HAP-1 (cell line): ENCODE measurements at regions not wholly inside any gene's neighbourhood (a gene's known extent, or its start where the extent isn't known, plus 50 kb on each side); places are given as distances from the start of the nearest gene placed in this dataset.

Experiments
- DNase-seq, 2 experiments: peaks; one replicate each; pipeline ENCODE4 v3.0.0-alpha.2; 2016 to 2020; ENCODE audit warnings: low spot score in 2 of 2
- H3K27me3 ChIP-seq: fragments of 250-450 bp; sonication (Bioruptor Pico); 2 replicates; pipeline ENCODE4 v1.5.1; 2020; ENCODE audit warnings: low read depth, mild to moderate bottlenecking, moderate library complexity
- H3K36me3 ChIP-seq: fragments of 250-450 bp; sonication (Bioruptor Pico); replicated peaks from 2 replicates; pipeline ENCODE4 v1.5.1; 2020; ENCODE audit warnings: mild to moderate bottlenecking
- H3K4me1 ChIP-seq: fragments of 250-450 bp; sonication (Bioruptor Pico); 2 replicates; pipeline ENCODE4 v1.5.1; 2020; ENCODE audit warnings: mild to moderate bottlenecking
- H3K4me3 ChIP-seq: fragments of 250-450 bp; sonication (Bioruptor Pico); 2 replicates; pipeline ENCODE4 v1.5.1; 2020; ENCODE audit warnings: mild to moderate bottlenecking, moderate library complexity
- H3K9me3 ChIP-seq: fragments of 250-450 bp; sonication (Bioruptor Pico); 2 replicates; pipeline ENCODE4 v1.5.1; 2020; ENCODE audit warnings: mild to moderate bottlenecking, moderate library complexity
- in situ Hi-C: fragments of 300-500 bp; cut with MboI; formaldehyde crosslinking; loops from 3 replicates; pipeline ENCODE4 v1.14.3; 2020; ENCODE audit warnings: low sequenced_read_pairs, inconsistent platforms, mixed read lengths

DNA sequence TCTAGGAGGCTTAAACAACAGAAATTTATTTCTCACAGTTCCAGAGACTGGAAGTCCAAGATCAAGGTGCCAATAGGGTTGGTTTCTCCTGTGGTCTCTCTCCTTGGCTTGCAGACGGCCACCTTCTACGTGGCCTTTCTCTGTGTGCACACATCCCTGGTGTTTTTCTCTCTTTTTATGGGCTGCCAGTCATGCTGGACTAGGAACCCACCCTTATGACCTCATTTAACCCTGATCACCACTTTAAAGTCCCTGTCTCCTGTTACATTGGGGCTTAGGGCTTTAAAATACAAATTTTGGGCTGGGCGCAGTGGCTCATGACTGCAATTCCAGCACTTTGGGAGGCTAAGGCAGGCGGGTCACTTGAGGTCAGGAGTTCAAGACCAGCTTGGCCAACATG is 157.1 kb downstream of the TLE1 start:
- H3K9me3 ChIP-seq, result no peaks in the 10 kb centered on the region
- in situ Hi-C loops, result no loop called here

DNA sequence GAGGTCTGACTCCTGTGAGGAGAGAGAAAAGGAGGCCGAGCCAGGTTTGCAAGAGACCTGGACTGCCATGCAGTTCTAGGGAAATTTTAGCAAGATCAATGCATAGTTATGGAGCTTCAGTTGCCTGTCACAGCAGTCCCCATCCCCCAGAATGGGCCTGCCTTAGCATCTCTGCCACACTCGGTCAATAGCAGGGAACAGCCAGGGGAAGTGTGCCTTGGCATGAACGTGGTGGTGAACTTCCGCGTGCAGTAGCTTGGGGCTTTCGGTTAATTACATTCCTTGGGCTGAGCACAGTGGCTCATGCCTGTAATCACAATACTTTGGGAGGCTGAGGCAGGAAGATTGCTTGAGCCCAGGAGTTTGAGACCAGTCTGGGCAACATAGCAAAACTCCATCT is 157.8 kb downstream of the TLE1 start:
- H3K4me3 ChIP-seq, result no peak overlapping the region
- no peaks in the 10 kb centered on the region for H3K36me3 ChIP-seq
- in situ Hi-C loops, result no loop called here
- no peaks in the 10 kb centered on the region for H3K27me3 ChIP-seq
- H3K9me3 ChIP-seq, result no peaks in the 10 kb centered on the region
- no peak for DNase-seq
- H3K4me1 ChIP-seq, result no peaks in the 10 kb centered on the region

More for the DNA sequence above, 157.1 kb downstream of the TLE1 start:
- Histone ChIP-seq H3K36me3 (no peaks in the 10 kb centered on the region), H3K27me3 (no peaks in the 10 kb centered on the region), H3K4me3 (no peak overlapping the region), H3K4me1 (no peaks in the 10 kb centered on the region)
- no peak for DNase-seq

DNA sequence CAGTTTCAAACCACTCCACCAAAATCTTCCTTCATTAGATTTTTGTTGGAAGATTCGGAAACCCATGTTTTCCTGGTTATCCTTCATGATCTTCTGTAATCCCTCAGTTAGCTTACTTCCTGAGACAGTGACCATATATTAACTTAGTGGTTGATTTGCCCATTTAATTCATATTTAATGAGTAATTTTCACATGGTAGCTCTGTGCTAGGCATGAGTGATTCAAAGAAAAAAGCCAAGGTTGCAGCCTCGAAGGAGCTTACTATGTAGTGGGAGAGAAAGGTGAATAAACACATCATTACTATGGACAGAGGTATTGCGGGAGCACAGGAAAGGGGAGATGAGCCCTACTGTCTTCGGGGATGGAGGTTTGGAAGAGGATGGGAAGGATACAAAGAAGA is 158.5 kb downstream of the TLE1 start:
- no peaks in the 10 kb centered on the region for H3K36me3 ChIP-seq
- H3K27me3 ChIP-seq, result no peaks in the 10 kb centered on the region
- DNase-seq, result no peak
- no peaks in the 10 kb centered on the region for H3K4me1 ChIP-seq
- H3K9me3 ChIP-seq, result no peaks in the 10 kb centered on the region
- H3K4me3 ChIP-seq, result no peak overlapping the region
- in situ Hi-C loops, result no loop called here

DNA sequence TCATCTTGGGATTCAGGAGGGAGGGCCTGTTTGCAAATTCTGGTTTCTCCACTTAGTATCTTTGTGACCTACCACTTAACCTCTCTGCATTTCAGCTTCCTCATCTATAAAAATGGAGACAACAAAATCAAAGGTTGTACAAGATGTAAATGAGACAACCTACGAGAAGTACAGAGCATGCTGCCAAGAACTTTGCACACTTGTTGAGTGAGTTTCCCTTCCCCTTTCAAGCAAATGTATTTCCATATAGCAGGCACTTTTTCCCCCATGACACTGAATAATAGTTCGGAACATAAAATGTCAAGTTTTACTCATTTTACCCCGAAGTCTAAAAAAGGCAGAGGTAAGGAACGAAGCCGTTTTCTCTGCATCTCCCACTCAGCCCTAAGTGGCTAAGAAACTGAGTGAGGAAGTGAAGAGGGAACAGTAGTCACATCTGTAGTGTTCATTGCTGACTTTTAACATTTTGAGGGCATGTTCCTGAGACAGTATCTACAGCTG is 159.0 kb downstream of the TLE1 start:
- in situ Hi-C loops, result no loop called here
- Histone ChIP-seq H3K9me3 (no peaks in the 10 kb centered on the region), H3K36me3 (no peaks in the 10 kb centered on the region), H3K4me3 (no peak overlapping the region), H3K27me3 (no peaks in the 10 kb centered on the region), H3K4me1 (no peaks in the 10 kb centered on the region)
- DNase-seq, result no peak

DNA sequence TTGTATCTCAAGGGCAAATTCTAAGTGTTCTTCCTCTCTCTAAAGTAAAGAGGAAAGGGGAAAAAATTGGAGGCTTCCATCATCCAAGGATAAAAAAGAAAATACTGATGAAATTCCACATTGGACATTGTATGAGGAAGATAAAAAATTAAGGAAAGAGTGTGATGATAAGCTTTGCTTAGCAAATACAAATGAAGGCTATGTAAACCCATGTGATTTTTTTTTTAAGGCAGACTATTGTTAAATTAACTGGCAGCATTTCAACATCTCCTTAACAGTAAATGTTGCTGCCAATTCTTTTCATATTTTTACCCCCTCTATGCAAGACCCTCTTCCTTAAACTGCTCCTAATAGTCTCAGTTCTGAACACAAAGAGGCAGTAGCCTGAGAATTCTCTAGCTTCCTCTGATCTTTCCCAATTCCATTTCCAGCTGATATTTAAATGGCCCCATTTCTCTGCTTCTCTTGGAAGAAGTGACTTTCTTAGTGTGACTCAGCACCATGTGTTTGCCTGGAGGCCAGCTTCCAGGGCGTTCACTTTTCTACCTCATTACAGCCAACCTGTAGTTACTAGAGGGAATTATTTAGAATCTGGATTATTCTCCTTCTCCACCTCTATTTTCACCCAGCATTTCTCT is 159.7 kb downstream of the TLE1 start:
- in situ Hi-C loops, result no loop called here
- Histone ChIP-seq H3K27me3 (no peaks in the 10 kb centered on the region), H3K4me3 (no peak overlapping the region), H3K4me1 (no peaks in the 10 kb centered on the region), H3K36me3 (no peaks in the 10 kb centered on the region), H3K9me3 (no peaks in the 10 kb centered on the region)
- no peak for DNase-seq

DNA sequence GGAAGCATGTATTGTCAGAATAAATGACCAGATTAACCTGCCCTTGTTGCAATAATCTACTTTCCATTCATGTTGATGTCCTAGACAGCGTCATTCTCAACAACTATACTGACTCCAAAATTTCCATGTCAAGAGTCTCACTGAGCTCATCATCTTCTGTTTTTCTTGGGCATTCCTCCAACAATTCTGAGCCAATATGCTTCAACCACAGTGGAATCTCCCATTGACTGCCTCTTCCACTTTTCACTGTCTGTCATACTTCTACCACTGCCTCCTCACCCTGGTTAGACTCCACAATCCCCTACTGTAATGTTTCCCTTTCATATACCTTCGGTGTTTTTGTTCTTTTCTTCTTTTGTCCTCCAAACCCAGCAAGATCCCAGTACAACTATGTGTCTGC is 162.8 kb downstream of the TLE1 start:
- DNase-seq, result no peak
- in situ Hi-C loops, result no loop called here
- no peaks in the 10 kb centered on the region for H3K4me1 ChIP-seq

DNA sequence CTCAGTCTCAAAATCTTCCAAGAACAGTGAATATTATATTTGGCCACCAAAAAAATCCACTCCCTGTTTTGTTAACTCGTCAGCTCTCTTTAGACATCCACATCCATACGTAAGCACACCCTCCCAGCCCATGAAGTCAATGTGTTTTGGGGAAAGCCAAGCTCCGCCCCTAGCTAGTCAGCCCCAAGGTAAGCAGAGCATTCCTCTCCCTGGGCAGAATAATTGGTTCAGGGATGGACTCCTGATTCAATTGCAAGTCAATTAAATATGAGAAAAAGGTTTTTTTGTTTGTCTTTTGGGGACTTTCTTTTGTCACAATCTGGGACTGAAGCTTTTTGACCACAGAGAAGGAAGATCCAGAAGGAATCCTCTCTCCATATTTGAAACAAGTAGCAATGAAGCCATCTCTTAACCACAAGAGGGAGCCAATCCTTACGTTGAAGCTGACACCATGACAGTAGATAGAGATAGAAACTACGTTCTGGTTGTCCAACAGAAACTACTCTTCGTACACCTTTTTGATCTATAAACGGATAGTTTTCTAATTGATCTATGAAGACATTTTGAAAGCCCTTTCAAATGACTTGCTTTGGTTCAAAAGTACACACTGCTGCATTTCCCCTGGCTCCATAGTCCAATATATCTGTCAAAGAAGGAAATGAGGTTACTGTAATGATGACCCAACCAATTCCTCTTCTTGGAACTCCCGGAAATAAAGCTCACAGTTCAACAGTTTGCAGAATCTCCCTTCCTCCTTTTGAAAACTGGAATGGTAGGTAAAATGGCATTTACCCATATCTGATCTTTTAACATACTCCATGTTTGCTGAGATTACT is 166.4 kb downstream of the TLE1 start:
- Histone ChIP-seq H3K4me3 (no peak overlapping the region), H3K36me3 (no peaks in the 10 kb centered on the region), H3K27me3 (no peaks in the 10 kb centered on the region), H3K4me1 (no peaks in the 10 kb centered on the region), H3K9me3 (no peaks in the 10 kb centered on the region)
- DNase-seq, result peak; percentile 7 to 20
- in situ Hi-C loops, result no loop called here

More for the DNA sequence above, 162.8 kb downstream of the TLE1 start:
- H3K36me3 ChIP-seq, result no peaks in the 10 kb centered on the region
- no peaks in the 10 kb centered on the region for H3K27me3 ChIP-seq
- H3K4me3 ChIP-seq, result no peak overlapping the region
- no peaks in the 10 kb centered on the region for H3K9me3 ChIP-seq

DNA sequence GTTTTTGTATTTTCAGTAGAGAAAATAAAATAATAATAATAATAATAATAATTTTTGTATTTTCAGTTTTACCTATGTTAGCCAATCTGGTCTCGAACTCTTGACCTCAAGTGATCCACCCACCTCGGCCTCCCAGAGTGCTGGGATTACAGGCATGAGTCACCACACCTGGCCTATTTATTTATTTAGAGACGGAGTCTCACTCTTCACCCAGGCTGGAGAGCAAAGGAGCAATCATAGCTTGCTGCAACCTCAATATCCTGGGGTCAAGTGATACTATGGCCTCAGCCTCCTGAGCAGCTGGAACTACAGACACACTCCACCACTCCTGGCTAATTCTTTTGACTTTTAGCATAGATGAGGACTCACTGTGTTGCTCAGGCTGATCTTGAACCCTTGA is 167.5 kb downstream of the TLE1 start:
- Histone ChIP-seq H3K9me3 (no peaks in the 10 kb centered on the region), H3K36me3 (no peaks in the 10 kb centered on the region), H3K4me3 (no peak overlapping the region), H3K4me1 (no peaks in the 10 kb centered on the region), H3K27me3 (no peaks in the 10 kb centered on the region)
- in situ Hi-C loops, result no loop called here
- DNase-seq, result no peak

DNA sequence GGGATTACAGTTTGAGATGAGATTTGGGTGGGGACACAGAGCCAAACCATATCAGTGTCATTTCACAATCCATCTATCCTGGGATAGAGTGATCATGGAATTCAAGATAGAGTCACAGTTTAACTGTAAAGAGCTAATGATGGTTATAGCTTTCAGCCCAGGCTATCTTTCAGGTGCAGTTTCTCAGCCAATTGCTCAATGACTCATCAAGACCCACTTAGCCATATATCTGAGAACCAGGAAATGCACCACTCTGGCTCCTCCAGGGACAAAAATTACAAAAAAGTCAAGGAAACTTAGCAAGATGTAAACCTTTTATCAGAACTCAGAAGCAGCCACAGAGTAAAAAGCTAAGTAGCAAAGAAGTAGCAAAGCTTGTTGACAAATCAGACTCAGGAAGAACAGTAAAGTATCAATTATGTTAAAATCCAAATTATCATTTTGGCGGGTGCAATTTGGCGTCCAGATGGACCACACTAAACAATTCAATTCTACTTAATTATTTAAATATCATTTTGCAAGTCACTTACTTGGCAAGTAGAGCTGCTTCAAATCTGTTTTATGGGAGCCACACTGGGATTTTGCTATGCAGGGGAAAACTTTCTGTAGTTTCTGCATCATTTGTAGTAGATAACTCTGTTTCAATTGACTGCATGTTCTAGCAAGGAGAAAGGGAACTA is 169.4 kb downstream of the TLE1 start:
- H3K27me3 ChIP-seq, result no peaks in the 10 kb centered on the region
- in situ Hi-C loops, result no loop called here
- H3K9me3 ChIP-seq, result no peaks in the 10 kb centered on the region
- H3K36me3 ChIP-seq, result no peaks in the 10 kb centered on the region
- H3K4me3 ChIP-seq, result no peak overlapping the region
- no peaks in the 10 kb centered on the region for H3K4me1 ChIP-seq
- DNase-seq, result no peak

DNA sequence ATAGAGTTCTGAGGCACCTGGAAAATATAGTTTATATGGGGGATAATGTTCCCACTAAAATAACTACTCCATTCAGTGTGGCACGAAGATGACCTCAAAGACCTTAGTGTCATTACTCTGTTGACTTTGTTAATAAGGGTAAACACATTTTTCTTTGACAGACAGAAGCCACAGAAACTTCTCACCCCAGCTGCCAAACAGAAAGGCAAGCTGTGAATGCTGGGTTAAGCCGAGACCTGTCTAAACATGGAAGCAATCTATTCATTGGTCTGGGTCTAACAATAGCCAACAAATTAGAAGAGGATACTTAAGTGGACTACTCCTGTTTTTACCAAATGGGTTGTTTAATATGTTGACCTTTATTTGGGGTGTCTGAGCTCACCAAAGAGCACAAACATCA is 171.4 kb downstream of the TLE1 start:
- in situ Hi-C loops, result no loop called here
- Histone ChIP-seq H3K36me3 (no peaks in the 10 kb centered on the region), H3K4me3 (no peak overlapping the region), H3K9me3 (no peaks in the 10 kb centered on the region), H3K4me1 (no peaks in the 10 kb centered on the region), H3K27me3 (no peaks in the 10 kb centered on the region)
- no peak for DNase-seq

DNA sequence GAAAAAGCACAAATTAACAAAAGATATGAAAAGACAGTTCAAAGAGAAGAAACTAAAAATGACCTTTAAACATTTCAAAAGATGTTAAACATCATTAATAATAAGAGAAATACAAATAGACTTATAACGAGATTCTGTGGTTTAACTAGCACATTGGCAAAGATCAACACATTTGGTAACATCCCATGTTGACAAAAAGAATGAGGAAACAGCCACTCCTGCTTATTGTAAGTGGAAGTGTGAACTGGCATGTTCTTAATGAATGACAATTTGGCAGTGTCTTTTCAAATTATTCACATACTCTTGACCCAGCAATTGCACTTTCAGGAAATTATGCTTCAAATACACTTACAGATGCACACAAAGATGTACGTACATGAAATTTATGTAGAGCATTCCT is 176.3 kb downstream of the TLE1 start:
- no peak for DNase-seq
- in situ Hi-C loops, result no loop called here
- Histone ChIP-seq H3K9me3 (no peaks in the 10 kb centered on the region), H3K36me3 (no peaks in the 10 kb centered on the region), H3K27me3 (no peaks in the 10 kb centered on the region), H3K4me3 (no peak overlapping the region), H3K4me1 (no peaks in the 10 kb centered on the region)

DNA sequence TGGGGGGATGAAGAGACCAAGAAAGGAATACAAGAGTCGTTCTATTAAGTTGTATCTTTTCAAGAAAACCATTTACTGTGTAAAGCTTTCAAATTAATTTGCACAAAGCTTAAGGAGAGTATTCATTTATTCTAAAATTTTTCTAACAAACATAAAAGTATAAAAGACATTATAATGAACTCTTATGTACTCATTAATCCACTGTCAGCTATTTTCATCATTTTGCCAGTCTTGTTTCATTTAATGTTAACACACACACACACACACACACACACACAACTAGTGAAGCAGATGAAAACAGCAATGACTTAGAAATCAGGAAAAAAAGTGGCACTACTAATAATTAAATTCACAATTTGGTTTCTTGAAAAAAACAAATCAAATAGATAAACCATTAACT is 176.7 kb downstream of the TLE1 start:
- in situ Hi-C loops, result no loop called here
- no peaks in the 10 kb centered on the region for H3K4me1 ChIP-seq
- no peaks in the 10 kb centered on the region for H3K36me3 ChIP-seq
- no peak overlapping the region for H3K4me3 ChIP-seq
- no peaks in the 10 kb centered on the region for H3K9me3 ChIP-seq
- H3K27me3 ChIP-seq, result no peaks in the 10 kb centered on the region
- DNase-seq, result no peak

DNA sequence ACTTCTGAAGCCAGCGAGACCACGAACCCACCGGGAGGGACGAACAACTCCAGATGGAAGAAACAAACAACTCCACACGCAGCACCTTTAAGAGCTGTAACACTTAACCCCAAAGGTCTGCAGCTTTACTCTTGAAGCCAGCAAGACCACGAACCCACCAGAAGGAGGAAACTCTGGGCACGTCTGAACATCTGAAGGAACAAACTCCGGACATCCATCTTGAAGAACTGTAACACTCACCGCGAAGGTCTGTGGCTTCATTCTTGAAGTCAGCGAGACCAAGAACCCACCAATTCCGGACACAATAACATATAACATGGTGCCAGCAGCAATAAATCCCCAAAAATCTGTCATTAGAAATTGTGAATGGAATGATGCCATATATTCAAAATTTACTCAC is 180.9 kb downstream of the TLE1 start:
- Histone ChIP-seq H3K9me3 (no peaks in the 10 kb centered on the region), H3K4me3 (no peak overlapping the region), H3K27me3 (no peaks in the 10 kb centered on the region), H3K36me3 (no peaks in the 10 kb centered on the region), H3K4me1 (no peaks in the 10 kb centered on the region)
- DNase-seq, result no peak
- in situ Hi-C loops, result no loop called here
